Ovary (tissue), 3 donors: ENCODE measurements at regions not wholly inside any gene's neighbourhood (a gene's known extent, or its start where the extent isn't known, plus 50 kb on each side); places are given as distances from the start of the nearest gene placed in this dataset.

Experiments used
- CTCF ChIP-seq, 3 donors: fragments of 450-650 bp in 2 of 3; fragments of 200-600 bp in 1 of 3; IDR thresholded peaks; one replicate each; pipeline versions ENCODE4 v1.5.1 to v1.8.0; 2016 to 2022; ENCODE audit warnings: antibody characterized with exemption in 3 of 3, mild to moderate bottlenecking in 1 of 3
- EP300 ChIP-seq: sonication (generic); formaldehyde crosslinking; IDR thresholded peaks from one replicate; pipeline ENCODE4 v1.6.1; 2017; ENCODE audit warnings: antibody characterized with exemption
- POLR2A ChIP-seq: fragments of 450-650 bp; IDR thresholded peaks from one replicate; pipeline ENCODE4 v1.6.1; 2017; ENCODE audit warnings: antibody characterized with exemption, mild to moderate bottlenecking, moderate library complexity
- donor health status: DM: no; HTN: no; CAD: no.

- TF ChIP-seq CTCF (IDR thresholded peaks at IDR 0.05) (no peak), EP300 (no peak), POLR2A (no peak)
Measured at GRCh38 chr2:204468746-204469429, 76.4 kb upstream of the PARD3B start.
